ENCODE measurements at regions not wholly inside any gene's neighbourhood (a gene's known extent, or its start where the extent isn't known, plus 50 kb on each side); places are given as distances from the start of the nearest gene placed in this dataset.

GRCh38 chrX:9362363-9362928, 102.4 kb upstream of the TBL1X start:
- Histone ChIP-seq H4K91ac (replicated peaks; ENCODE audit: insufficient read length, low read length) (no peak overlapping the region), H2BK15ac (ENCODE audit: low read length) (no peak overlapping the region), H3K23ac (ENCODE audit: insufficient read length) (no peak overlapping the region), H3K14ac (ENCODE audit: insufficient read length) (no peak overlapping the region), H4K5ac (ENCODE audit: insufficient read length, low read depth, low read length) (no peak overlapping the region), H2AK5ac (ENCODE audit: low read depth, low read length) (no peak overlapping the region), H3K79me1 (ENCODE audit: low read depth, low read length) (no peaks in the 10 kb centered on the region), H3K18ac (ENCODE audit: extremely low read depth, low read length) (no peak overlapping the region), H3K4me1 (replicated peaks in 1 of 4; ENCODE audit: control insufficient read depth in 3 of 4, insufficient read depth in 4 of 4, low read length in 3 of 4) (no peaks in the 10 kb centered on the region), H3K27ac (ENCODE audit: low read depth, low read length) (no peak overlapping the region), H3K4me2 (ENCODE audit: insufficient read depth in 1 of 2, low read depth in 2 of 2, low read length in 2 of 2) (no peak overlapping the region), H2BK120ac (replicated peaks; ENCODE audit: low read depth, low read length) (no peak overlapping the region), H4K20me1 (replicated peaks in 1 of 2; ENCODE audit: control insufficient read depth in 1 of 2, insufficient read depth in 2 of 2, low read length in 2 of 2) (no peaks in the 10 kb centered on the region), H3K56ac (replicated peaks; ENCODE audit: insufficient read length, low read depth, low read length) (no peak overlapping the region), H3K36me3 (ENCODE audit: control insufficient read depth in 2 of 4, insufficient read depth in 4 of 4, low read length in 3 of 4) (no peaks in the 10 kb centered on the region), H3K9me3 (ENCODE audit: insufficient read depth in 2 of 2, low read depth in 1 of 2, low read length in 1 of 2) (no peaks in the 10 kb centered on the region), H3K27me3 (replicated peaks in 1 of 4; ENCODE audit: control insufficient read depth in 3 of 4, extremely low read depth in 1 of 4, insufficient read depth in 3 of 4, low read length in 3 of 4) (no peaks in the 10 kb centered on the region), H3K4ac (replicated peaks; ENCODE audit: insufficient read length, low read depth, low read length) (no peak overlapping the region), H3K79me2 (ENCODE audit: control insufficient read depth in 1 of 2, insufficient read depth in 2 of 2, low read length in 2 of 2) (no peaks in the 10 kb centered on the region), H2BK5ac (ENCODE audit: low read depth, low read length) (no peak overlapping the region), H3K9ac (replicated peaks in 1 of 4; ENCODE audit: extremely low read depth in 1 of 4, low read depth in 3 of 4, low read length in 3 of 4) (no peak overlapping the region), H2AFZ (ENCODE audit: low read length) (no peak overlapping the region), H2BK12ac (ENCODE audit: low read depth, low read length) (no peak overlapping the region), H3K23me2 (ENCODE audit: low read depth, low read length) (no peaks in the 10 kb centered on the region), H3K4me3 (ENCODE audit: extremely low read depth in 1 of 4, insufficient read depth in 2 of 4, low read depth in 3 of 4, low read length in 4 of 4) (no peak overlapping the region), H4K8ac (ENCODE audit: extremely low read depth, insufficient read depth, low read length) (no peak overlapping the region), H2BK20ac (ENCODE audit: low read length) (no peak overlapping the region)
- TF ChIP-seq POLR2A (IDR thresholded peaks at IDR 0.05; ENCODE audit: control extremely low read depth in 1 of 2, low read depth in 2 of 2, low read length in 2 of 2) (no peak), TEAD4 (IDR thresholded peaks at IDR 0.05; ENCODE audit: low read depth, low read length) (no peak)
- ChIA-PET CTCF (ENCODE audit: partially characterized antibody) (interaction anchor here (0.9 to 1.4 kb wide), 2 partner anchors 8 to 10 kb away, joined by 3 to 4 read pairs; no protein-coding TSS in a partner anchor), POLR2A (ENCODE audit: partially characterized antibody) (no interaction called here)
- FAIRE-seq = no peak
- DNase-seq (ENCODE audit: low read depth in 1 of 2, low spot score in 2 of 2) = no peak
- WGBS, 2 experiments (ENCODE audit: extremely low coverage in 1 of 2, insufficient coverage in 1 of 2, insufficient read length in 1 of 2, insufficient replicate concordance in 2 of 2, low coverage in 1 of 2, low lambda C conversion rate in 2 of 2, missing lambda C conversion rate in 1 of 2) = 94% methylated on average over 13 of the region's 13 CpGs; no CpG with 5 or more reads in 1 of the 2 experiments
